ENCODE measurements at regions not wholly inside any gene's neighbourhood (a gene's known extent, or its start where the extent isn't known, plus 50 kb on each side); places are given as distances from the start of the nearest gene placed in this dataset.

GRCh38 chr6:14927398-14927797 is 318.5 kb upstream of the JARID2 start:
- DNase-seq: no peak

GRCh38 chr6:14929291-14929690 is 316.6 kb upstream of the JARID2 start:
- DNase-seq: no peak

GRCh38 chr6:14930366-14930989 is 315.4 kb upstream of the JARID2 start:
- no peak for DNase-seq

GRCh38 chr6:14932485-14933182 is 313.2 kb upstream of the JARID2 start:
- no peak for DNase-seq

GRCh38 chr6:14933183-14933544 is 312.7 kb upstream of the JARID2 start:
- no peak for DNase-seq

- no peak for DNase-seq
Measured at GRCh38 chr6:14934013-14934412, 311.9 kb upstream of the JARID2 start.

GRCh38 chr6:14934844-14935243 is 311.0 kb upstream of the JARID2 start:
- no peak for DNase-seq

- DNase-seq: no peak
Measured at GRCh38 chr6:14936861-14937260, 309.0 kb upstream of the JARID2 start.

- no peak for DNase-seq
Measured at GRCh38 chr6:14943116-14943515, 302.8 kb upstream of the JARID2 start.

- DNase-seq: no peak
Measured at GRCh38 chr6:14944593-14944992, 301.3 kb upstream of the JARID2 start.

- no peak for DNase-seq
Measured at GRCh38 chr6:14945461-14946185, 300.2 kb upstream of the JARID2 start.

GRCh38 chr6:14946753-14947152 is 299.1 kb upstream of the JARID2 start:
- DNase-seq: no peak

- no peak for DNase-seq
Measured at GRCh38 chr6:14948586-14949245, 297.2 kb upstream of the JARID2 start.

- DNase-seq: no peak
Measured at GRCh38 chr6:14950103-14950969, 295.5 kb upstream of the JARID2 start.

GRCh38 chr6:14950970-14951276 is 294.9 kb upstream of the JARID2 start:
- DNase-seq: no peak

- DNase-seq: no peak
Measured at GRCh38 chr6:14951704-14952103, 294.2 kb upstream of the JARID2 start.

GRCh38 chr6:14953836-14954235 is 292.0 kb upstream of the JARID2 start:
- no peak for DNase-seq

GRCh38 chr6:14957355-14958059 is 288.4 kb upstream of the JARID2 start:
- DNase-seq: no peak

- DNase-seq: no peak
Measured at GRCh38 chr6:14959324-14959885, 286.5 kb upstream of the JARID2 start.

- DNase-seq: no peak
Measured at GRCh38 chr6:14964556-14965270, 281.2 kb upstream of the JARID2 start.

GRCh38 chr6:14965424-14966075 is 280.3 kb upstream of the JARID2 start:
- no peak for DNase-seq

Measured in CD4-positive, alpha-beta T cell treated with Interleukin-15 for 1 hour (primary cell).